ENCODE measurements at regions not wholly inside any gene's neighbourhood (a gene's known extent, or its start where the extent isn't known, plus 50 kb on each side); places are given as distances from the start of the nearest gene placed in this dataset.
"Not testable (repeated sequence)": the region's sequence is repeated elsewhere in the genome, so short reads cannot be mapped to it uniquely, and the experiment has no call there.

GRCh38 chr3:80734920-80735319, 967.1 kb upstream of the ROBO1 start:
- H3K36me3 ChIP-seq = no peaks in the 10 kb centered on the region
- intact Hi-C loops (cut with DNase I) = no loop called here
- H3K27ac ChIP-seq (replicated peaks in 1 of 4) = no peak overlapping the region
- no peaks in the 10 kb centered on the region for H3K27me3 ChIP-seq
- H3K9me3 ChIP-seq = no peaks in the 10 kb centered on the region
- TF ChIP-seq POLR2AphosphoS5 (IDR thresholded peaks at IDR 0.05) (no peak), POLR2A (IDR thresholded peaks at IDR 0.05; ENCODE audit: low read depth) (no peak)
- no peak for DNase-seq (ENCODE audit: extremely low spot score)
- no peak overlapping the region for H3K4me3 ChIP-seq
- WGBS = 74% methylated on average over 2 of the region's 2 CpGs
- no peaks in the 10 kb centered on the region for H3K4me1 ChIP-seq

GRCh38 chr3:80734483-80734882, 966.7 kb upstream of the ROBO1 start:
- Histone ChIP-seq H3K9me3 (no peaks in the 10 kb centered on the region), H3K4me1 (no peaks in the 10 kb centered on the region), H3K36me3 (no peaks in the 10 kb centered on the region), H3K27me3 (no peaks in the 10 kb centered on the region), H3K4me3 (no peak overlapping the region), H3K27ac (replicated peaks in 1 of 4) (no peak overlapping the region)
- TF ChIP-seq POLR2AphosphoS5 (IDR thresholded peaks at IDR 0.05) (no peak), EP300 (IDR thresholded peaks at IDR 0.05) (no peak), POLR2A (IDR thresholded peaks at IDR 0.05; ENCODE audit: low read depth) (no peak), CTCF (IDR thresholded peaks at IDR 0.05) (no peak)
- DNase-seq (ENCODE audit: extremely low spot score) = no peak
- intact Hi-C loops (cut with DNase I) = no loop called here
- 75% methylated on average over 1 of the region's 1 CpG for WGBS

- H3K4me1 ChIP-seq = no peaks in the 10 kb centered on the region
- H3K27ac ChIP-seq (replicated peaks in 1 of 4) = no peak overlapping the region
- TF ChIP-seq POLR2A (IDR thresholded peaks at IDR 0.05; ENCODE audit: low read depth) = no peak
- no peak for TF ChIP-seq POLR2AphosphoS5 (IDR thresholded peaks at IDR 0.05)
- H3K36me3 ChIP-seq = no peaks in the 10 kb centered on the region
- no peak overlapping the region for H3K4me3 ChIP-seq
- no peak for DNase-seq (ENCODE audit: extremely low spot score)
- H3K9me3 ChIP-seq = no peaks in the 10 kb centered on the region
- intact Hi-C loops (cut with DNase I) = no loop called here
- no peaks in the 10 kb centered on the region for H3K27me3 ChIP-seq
- 38% methylated on average over 5 of the region's 5 CpGs for WGBS
Observed at GRCh38 chr3:80733522-80734176, 965.9 kb upstream of the ROBO1 start.

- H3K4me3 ChIP-seq; H3K9me3 ChIP-seq; H3K4me1 ChIP-seq; intact Hi-C loops (cut with DNase I); H3K36me3 ChIP-seq; DNase-seq (ENCODE audit: extremely low spot score); H3K27ac ChIP-seq (replicated peaks in 1 of 4); H3K27me3 ChIP-seq: not testable (repeated sequence)
- 90% methylated on average over 3 of the region's 3 CpGs for WGBS
Observed at GRCh38 chr3:80727561-80727960, 959.8 kb upstream of the ROBO1 start.

- intact Hi-C loops (cut with DNase I); DNase-seq (ENCODE audit: extremely low spot score): not testable (repeated sequence)
- WGBS = 88% methylated on average over 5 of the region's 5 CpGs
Observed at GRCh38 chr3:80709597-80710322, 942.0 kb upstream of the ROBO1 start.

GRCh38 chr3:80705290-80705689, 937.5 kb upstream of the ROBO1 start:
- 100% methylated on average over 1 of the region's 1 CpG for WGBS
- no peak for DNase-seq (ENCODE audit: extremely low spot score)
- H3K9me3 ChIP-seq = peaks cover 0 to 7% (median 0%) of the 10 kb centered on the region in 4 donors

More at GRCh38 chr3:80709597-80710322, 942.0 kb upstream of the ROBO1 start:
- H3K27ac ChIP-seq (replicated peaks in 1 of 4); H3K4me1 ChIP-seq; H3K9me3 ChIP-seq; H3K27me3 ChIP-seq; H3K36me3 ChIP-seq; H3K4me3 ChIP-seq: not testable (repeated sequence)

More at GRCh38 chr3:80705290-80705689, 937.5 kb upstream of the ROBO1 start:
- Histone ChIP-seq H3K27me3 (no peaks in the 10 kb centered on the region), H3K36me3 (no peaks in the 10 kb centered on the region), H3K4me1 (no peaks in the 10 kb centered on the region), H3K4me3 (no peak overlapping the region), H3K27ac (replicated peaks in 1 of 4) (no peak overlapping the region)
- intact Hi-C loops (cut with DNase I) = no loop called here
- TF ChIP-seq EP300 (IDR thresholded peaks at IDR 0.05) (no peak), POLR2AphosphoS5 (IDR thresholded peaks at IDR 0.05) (no peak), POLR2A (IDR thresholded peaks at IDR 0.05; ENCODE audit: low read depth) (no peak), CTCF (IDR thresholded peaks at IDR 0.05) (no peak)

Measured in esophagus muscularis mucosa (tissue), 4 donors.